ENCODE measurements at regions not wholly inside any gene's neighbourhood (a gene's known extent, or its start where the extent isn't known, plus 50 kb on each side); places are given as distances from the start of the nearest gene placed in this dataset.
"Not testable (repeated sequence)": the region's sequence is repeated elsewhere in the genome, so short reads cannot be mapped to it uniquely, and the experiment has no call there.

GRCh38 chr5:166803058-166803457 is 1488.4 kb upstream of the WWC1 start:
- Histone ChIP-seq H3K4me1 (no peaks in the 10 kb centered on the region), H3K27ac (no peak overlapping the region), H3K4me3 (no peak overlapping the region), H3K27me3 (peaks cover 9% of the 10 kb centered on the region), H3K36me3 (no peaks in the 10 kb centered on the region), H3K9me3 (replicated peaks) (no peaks in the 10 kb centered on the region)
- no peak for DNase-seq

- H3K27ac ChIP-seq; DNase-seq; H3K4me3 ChIP-seq; H3K36me3 ChIP-seq; H3K4me1 ChIP-seq; H3K9me3 ChIP-seq (replicated peaks); H3K27me3 ChIP-seq: not testable (repeated sequence)
Measured at GRCh38 chr5:166804223-166804622, 1487.2 kb upstream of the WWC1 start.

- H3K9me3 ChIP-seq (replicated peaks); DNase-seq; H3K4me3 ChIP-seq; H3K4me1 ChIP-seq; H3K27ac ChIP-seq; H3K36me3 ChIP-seq; H3K27me3 ChIP-seq: not testable (repeated sequence)
Measured at GRCh38 chr5:166804693-166805092, 1486.8 kb upstream of the WWC1 start.

GRCh38 chr5:166810093-166810658 is 1481.3 kb upstream of the WWC1 start:
- H3K9me3 ChIP-seq (replicated peaks); H3K4me3 ChIP-seq: not testable (repeated sequence)

GRCh38 chr5:166810721-166811120 is 1480.7 kb upstream of the WWC1 start:
- DNase-seq: no peak
- Histone ChIP-seq H3K4me1 (no peaks in the 10 kb centered on the region), H3K27me3 (no peaks in the 10 kb centered on the region), H3K9me3 (replicated peaks) (no peaks in the 10 kb centered on the region), H3K27ac (no peak overlapping the region), H3K4me3 (no peak overlapping the region), H3K36me3 (no peaks in the 10 kb centered on the region)

More at GRCh38 chr5:166810093-166810658, 1481.3 kb upstream of the WWC1 start:
- not testable (repeated sequence) for H3K27ac ChIP-seq, H3K36me3 ChIP-seq, H3K4me1 ChIP-seq, H3K27me3 ChIP-seq, DNase-seq

- DNase-seq: no peak
Measured at GRCh38 chr5:166823360-166823759, 1468.1 kb upstream of the WWC1 start.

GRCh38 chr5:166834246-166834645 is 1457.2 kb upstream of the WWC1 start:
- no peak for DNase-seq
- no peaks in the 10 kb centered on the region for H3K9me3 ChIP-seq (replicated peaks)
- H3K4me3 ChIP-seq: no peak overlapping the region
- no peaks in the 10 kb centered on the region for H3K36me3 ChIP-seq
- no peak overlapping the region for H3K27ac ChIP-seq
- H3K4me1 ChIP-seq: no peaks in the 10 kb centered on the region
- H3K27me3 ChIP-seq: no peaks in the 10 kb centered on the region

More at GRCh38 chr5:166823360-166823759, 1468.1 kb upstream of the WWC1 start:
- Histone ChIP-seq H3K4me1 (no peaks in the 10 kb centered on the region), H3K27me3 (no peaks in the 10 kb centered on the region), H3K27ac (no peak overlapping the region), H3K36me3 (no peaks in the 10 kb centered on the region), H3K9me3 (replicated peaks) (no peaks in the 10 kb centered on the region), H3K4me3 (no peak overlapping the region)

- Histone ChIP-seq H3K9me3 (replicated peaks) (no peaks in the 10 kb centered on the region), H3K27me3 (no peaks in the 10 kb centered on the region), H3K4me1 (no peaks in the 10 kb centered on the region), H3K4me3 (no peak overlapping the region), H3K36me3 (no peaks in the 10 kb centered on the region), H3K27ac (no peak overlapping the region)
- DNase-seq: peak; percentile 8 to 56
Measured at GRCh38 chr5:166845044-166845443, 1446.4 kb upstream of the WWC1 start.

GRCh38 chr5:166856791-166857190 is 1434.7 kb upstream of the WWC1 start:
- H3K4me3 ChIP-seq: no peak overlapping the region
- no peaks in the 10 kb centered on the region for H3K4me1 ChIP-seq
- H3K9me3 ChIP-seq (replicated peaks): no peaks in the 10 kb centered on the region
- H3K27me3 ChIP-seq: 0 out of 2 replicates have a peak, but pooled peaks cover under 1% of the 10 kb centered on the region
- no peaks in the 10 kb centered on the region for H3K36me3 ChIP-seq
- no peak overlapping the region for H3K27ac ChIP-seq
- DNase-seq: no peak

- Histone ChIP-seq H3K9me3 (replicated peaks) (no peaks in the 10 kb centered on the region), H3K27ac (no peak overlapping the region), H3K4me3 (no peak overlapping the region), H3K36me3 (no peaks in the 10 kb centered on the region), H3K27me3 (no peaks in the 10 kb centered on the region; the same call in 1 of the 2 replicates), H3K4me1 (no peaks in the 10 kb centered on the region)
- DNase-seq: no peak
Measured at GRCh38 chr5:166860426-166860825, 1431.0 kb upstream of the WWC1 start.

- no peaks in the 10 kb centered on the region for H3K4me1 ChIP-seq
Measured at GRCh38 chr5:166862581-166862980, 1428.9 kb upstream of the WWC1 start.

GRCh38 chr5:166865206-166865605 is 1426.2 kb upstream of the WWC1 start:
- no peaks in the 10 kb centered on the region for H3K9me3 ChIP-seq (replicated peaks)
- no peaks in the 10 kb centered on the region; the same call in 1 of the 2 replicates for H3K27me3 ChIP-seq
- H3K4me1 ChIP-seq: no peaks in the 10 kb centered on the region
- no peak overlapping the region for H3K4me3 ChIP-seq
- no peaks in the 10 kb centered on the region for H3K36me3 ChIP-seq
- no peak overlapping the region for H3K27ac ChIP-seq
- DNase-seq: no peak

More at GRCh38 chr5:166862581-166862980, 1428.9 kb upstream of the WWC1 start:
- no peak for DNase-seq
- no peaks in the 10 kb centered on the region for H3K9me3 ChIP-seq (replicated peaks)
- H3K27me3 ChIP-seq: no peaks in the 10 kb centered on the region; the same call in 1 of the 2 replicates
- no peak overlapping the region for H3K27ac ChIP-seq
- no peaks in the 10 kb centered on the region for H3K36me3 ChIP-seq
- no peak overlapping the region for H3K4me3 ChIP-seq

- H3K9me3 ChIP-seq (replicated peaks): no peaks in the 10 kb centered on the region
- H3K36me3 ChIP-seq: no peaks in the 10 kb centered on the region
- H3K4me1 ChIP-seq: no peaks in the 10 kb centered on the region
- H3K4me3 ChIP-seq: no peak overlapping the region
- no peak for DNase-seq
- H3K27ac ChIP-seq: no peak overlapping the region
- no peaks in the 10 kb centered on the region for H3K27me3 ChIP-seq
Measured at GRCh38 chr5:166880456-166880855, 1411.0 kb upstream of the WWC1 start.

GRCh38 chr5:166881802-166882201 is 1409.6 kb upstream of the WWC1 start:
- no peaks in the 10 kb centered on the region for H3K4me1 ChIP-seq
- no peaks in the 10 kb centered on the region for H3K36me3 ChIP-seq
- DNase-seq: no peak
- H3K27ac ChIP-seq: no peak overlapping the region
- no peaks in the 10 kb centered on the region for H3K27me3 ChIP-seq
- no peaks in the 10 kb centered on the region for H3K9me3 ChIP-seq (replicated peaks)
- H3K4me3 ChIP-seq: no peak overlapping the region

GRCh38 chr5:166883016-166883415 is 1408.4 kb upstream of the WWC1 start:
- no peak overlapping the region for H3K27ac ChIP-seq
- DNase-seq: no peak
- H3K27me3 ChIP-seq: no peaks in the 10 kb centered on the region
- H3K9me3 ChIP-seq (replicated peaks): no peaks in the 10 kb centered on the region
- H3K4me3 ChIP-seq: no peak overlapping the region
- H3K4me1 ChIP-seq: no peaks in the 10 kb centered on the region
- no peaks in the 10 kb centered on the region for H3K36me3 ChIP-seq

GRCh38 chr5:166898166-166898565 is 1393.3 kb upstream of the WWC1 start:
- Histone ChIP-seq H3K27ac (no peak overlapping the region), H3K9me3 (replicated peaks) (no peaks in the 10 kb centered on the region), H3K4me3 (no peak overlapping the region), H3K36me3 (no peaks in the 10 kb centered on the region), H3K4me1 (no peaks in the 10 kb centered on the region), H3K27me3 (no peaks in the 10 kb centered on the region; the same call in 1 of the 2 replicates)
- DNase-seq: no peak
